ENCODE measurements at regions not wholly inside any gene's neighbourhood (a gene's known extent, or its start where the extent isn't known, plus 50 kb on each side); places are given as distances from the start of the nearest gene placed in this dataset.

GRCh38 chr13:87498681-87499080 lies 172.5 kb upstream of the SLITRK5 start:
- H3K9me3 Mint-ChIP-seq = no peaks in the 10 kb centered on the region
- Histone ChIP-seq H3T11ph (ENCODE audit: low read length) (no peak overlapping the region), H3K27me3 (ENCODE audit: insufficient read depth, low read length) (no peaks in the 10 kb centered on the region), H3K23ac (ENCODE audit: insufficient read length, low read depth, low read length) (no peak overlapping the region), H3K56ac (ENCODE audit: insufficient read length, low read depth, low read length) (no peak overlapping the region), H3K79me2 (ENCODE audit: insufficient read depth, low read length) (no peaks in the 10 kb centered on the region), H2BK5ac (ENCODE audit: insufficient read length, low read length) (no peak overlapping the region), H2AK5ac (ENCODE audit: insufficient read length, low read length) (no peak overlapping the region), H4K8ac (replicated peaks; ENCODE audit: insufficient read length, low read depth, low read length) (no peak overlapping the region), H3K4me1 (ENCODE audit: insufficient read depth, low read length) (no peaks in the 10 kb centered on the region), H3K79me1 (ENCODE audit: insufficient read depth, low read depth, low read length, poor library complexity, severe bottlenecking) (no peaks in the 10 kb centered on the region), H2BK120ac (ENCODE audit: low read depth, low read length, poor library complexity, severe bottlenecking) (no peak overlapping the region), H3K9me3 (ENCODE audit: control insufficient read depth, low read depth, low read length) (no peaks in the 10 kb centered on the region), H2AFZ (ENCODE audit: low read length) (no peak overlapping the region), H3K9ac (ENCODE audit: extremely low read depth, insufficient read length, low read length) (no peak overlapping the region), H3K4me2 (ENCODE audit: insufficient read depth, insufficient read length, low read length) (no peak overlapping the region), H2BK15ac (ENCODE audit: low read depth, low read length) (no peak overlapping the region), H4K20me1 (ENCODE audit: control insufficient read depth, insufficient read depth, insufficient read length) (no peaks in the 10 kb centered on the region), H3K18ac (ENCODE audit: insufficient read length, low read depth, low read length) (no peak overlapping the region), H3K23me2 (ENCODE audit: insufficient read length, low read depth, low read length, poor library complexity, severe bottlenecking) (no peaks in the 10 kb centered on the region), H3K14ac (ENCODE audit: insufficient read depth, low read length) (no peak overlapping the region), H4K91ac (ENCODE audit: insufficient read length, low read depth, low read length) (no peak overlapping the region), H2BK20ac (ENCODE audit: low read depth, low read length, poor library complexity, severe bottlenecking) (no peak overlapping the region), H3K27ac (ENCODE audit: insufficient read length, low read depth, low read length) (no peak overlapping the region), H2BK12ac (ENCODE audit: insufficient read length, low read depth, low read length) (no peak overlapping the region), H4K5ac (ENCODE audit: insufficient read length, low read depth, low read length) (no peak overlapping the region), H3K4ac (ENCODE audit: low read depth, low read length) (no peak overlapping the region)
- no peaks in the 10 kb centered on the region for H3K36me3 Mint-ChIP-seq (ENCODE audit: insufficient read depth in 1 of 3, low read depth in 3 of 3)
- H3K4me1 Mint-ChIP-seq = no peaks in the 10 kb centered on the region
- WGBS (ENCODE audit: extremely low coverage, insufficient read length, low lambda C conversion rate) = no CpG with 5 or more reads among the region's 2 CpGs
- H3K27ac Mint-ChIP-seq = no peak overlapping the region
- no peak for TF ChIP-seq CTCF (conservative IDR thresholded peaks at IDR 0.05)
- no peaks in the 10 kb centered on the region for H3K27me3 Mint-ChIP-seq (ENCODE audit: low read depth)
- no peak for DNase-seq
- no peak overlapping the region for H3K4me3 Mint-ChIP-seq

Data from H9 (cell line).